Stimulated activated CD8-positive, alpha-beta memory T cell treated with anti-CD3 and anti-CD28 coated beads, Interleukin-7, amount 100 ng/mL, for 4 hours (primary cell): ENCODE measurements at regions not wholly inside any gene's neighbourhood (a gene's known extent, or its start where the extent isn't known, plus 50 kb on each side); places are given as distances from the start of the nearest gene placed in this dataset.
"Not testable (repeated sequence)": the region's sequence is repeated elsewhere in the genome, so short reads cannot be mapped to it uniquely, and the experiment has no call there.

Experiments
- DNase-seq, 2 donors: peaks; one replicate each; pipeline ENCODE4 v3.0.0-alpha.2; 2020; ENCODE audit warnings: low read depth in 2 of 2

- no peak for DNase-seq
Measured at GRCh38 chr10:81108516-81109199, 571.0 kb downstream of the SH2D4B start.

DNA sequence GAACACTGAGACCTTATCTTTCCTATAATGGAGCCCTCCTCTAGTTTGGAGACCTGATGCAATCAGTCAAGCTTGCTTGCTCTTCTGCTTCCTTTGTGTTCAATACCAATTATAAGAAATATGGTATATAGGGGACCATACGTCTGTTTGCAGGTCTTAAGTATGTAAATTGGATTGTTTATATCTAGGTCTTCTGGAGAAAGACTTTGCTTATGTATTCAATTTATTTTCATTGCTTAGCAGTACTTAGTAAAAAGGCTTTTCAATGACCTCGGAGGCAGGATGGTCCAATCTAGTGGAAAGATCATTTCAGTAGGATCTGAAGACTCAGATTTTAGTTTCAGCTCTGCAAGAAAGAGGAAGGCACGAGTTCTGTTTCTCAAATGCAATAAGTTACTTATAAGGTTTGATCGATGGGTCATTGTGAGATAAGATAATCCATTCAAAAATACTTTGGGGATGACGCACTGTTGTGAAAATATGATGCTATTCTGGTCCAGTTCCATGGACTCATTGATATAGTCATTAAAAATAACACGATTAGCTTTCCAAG, 571.6 kb downstream of the SH2D4B start:
- DNase-seq, result no peak

DNA sequence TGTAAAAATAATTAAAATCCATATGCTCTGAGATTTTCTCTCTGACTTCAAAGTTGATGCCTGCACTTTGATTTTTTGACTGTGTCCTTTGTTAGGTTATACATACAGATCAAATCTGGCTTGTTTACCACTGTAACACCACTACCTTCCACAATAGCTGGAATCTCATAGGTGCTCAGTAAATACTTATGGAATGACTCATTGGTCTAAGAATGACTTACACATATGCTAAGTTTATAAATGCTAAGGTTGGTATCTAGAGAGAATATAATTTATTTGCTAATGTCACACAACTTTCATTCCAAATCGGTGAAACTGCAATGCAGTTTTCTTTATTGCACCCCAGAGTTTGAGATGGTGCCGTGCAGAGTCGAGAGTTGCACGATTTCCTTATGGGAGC, 578.5 kb downstream of the SH2D4B start:
- DNase-seq, result no peak

- no peak for DNase-seq
Measured at GRCh38 chr10:81116990-81117389, 579.3 kb downstream of the SH2D4B start.

- DNase-seq, result no peak
Measured at GRCh38 chr10:81127931-81128330, 590.2 kb downstream of the SH2D4B start.

- DNase-seq, result no peak
Measured at GRCh38 chr10:81130014-81130413, 592.3 kb downstream of the SH2D4B start.

DNA sequence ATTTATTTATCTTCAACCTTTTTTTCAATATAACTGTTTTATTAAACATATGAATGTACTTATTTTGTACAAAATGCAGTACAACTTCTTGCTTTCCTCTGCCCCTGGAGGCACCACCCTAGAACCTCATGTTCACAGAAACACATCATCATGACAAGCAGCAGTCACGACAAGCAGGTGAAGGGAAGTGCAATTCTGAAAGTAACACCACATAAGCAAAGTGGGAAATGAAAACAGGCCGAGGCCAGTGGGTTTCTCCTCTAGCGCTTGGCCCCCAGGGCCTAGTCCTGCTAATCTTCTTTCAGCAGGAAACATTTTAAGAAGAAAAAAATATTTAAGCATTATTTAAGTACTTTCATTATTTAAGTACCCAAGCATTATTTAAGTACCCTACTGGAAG, 598.1 kb downstream of the SH2D4B start:
- no peak for DNase-seq

DNA sequence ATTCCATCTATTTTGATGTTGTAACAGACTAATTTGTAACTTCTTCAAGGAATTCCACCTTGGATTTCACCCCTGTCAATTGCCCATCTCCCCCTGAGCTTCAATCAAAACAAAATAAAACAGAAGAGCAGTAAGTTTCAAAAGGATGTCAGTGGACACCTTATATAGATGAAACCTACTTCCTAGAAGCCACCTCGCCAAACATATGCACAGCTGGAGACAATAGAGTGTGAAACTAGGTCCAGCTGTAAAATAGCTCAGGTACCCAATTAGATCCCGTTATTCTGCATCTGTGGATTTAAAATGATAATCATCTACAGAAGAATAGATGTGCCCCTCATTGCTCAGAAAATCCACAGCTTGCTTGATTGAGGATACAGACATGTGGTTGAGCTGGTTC, 598.6 kb downstream of the SH2D4B start:
- no peak for DNase-seq

DNA sequence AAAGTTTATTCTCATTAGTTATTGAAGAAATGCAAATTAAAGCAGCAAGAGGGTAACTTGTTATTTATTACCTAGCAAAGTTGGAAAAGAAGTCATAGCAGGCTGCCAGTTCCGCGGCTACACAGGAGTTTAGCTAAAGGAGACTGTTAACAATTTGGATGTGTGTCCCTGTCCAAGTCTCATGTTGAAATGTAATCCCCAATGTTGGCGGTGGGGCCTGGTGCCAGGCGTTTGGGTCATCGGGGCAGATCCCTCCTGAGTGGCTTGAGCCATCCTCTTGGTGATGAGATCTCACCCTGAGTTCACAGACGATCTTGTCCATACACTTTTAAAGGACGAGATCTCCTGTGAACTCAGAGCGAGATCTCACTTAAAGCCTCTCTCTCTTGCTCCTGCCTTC, 608.3 kb downstream of the SH2D4B start:
- no peak for DNase-seq

DNA sequence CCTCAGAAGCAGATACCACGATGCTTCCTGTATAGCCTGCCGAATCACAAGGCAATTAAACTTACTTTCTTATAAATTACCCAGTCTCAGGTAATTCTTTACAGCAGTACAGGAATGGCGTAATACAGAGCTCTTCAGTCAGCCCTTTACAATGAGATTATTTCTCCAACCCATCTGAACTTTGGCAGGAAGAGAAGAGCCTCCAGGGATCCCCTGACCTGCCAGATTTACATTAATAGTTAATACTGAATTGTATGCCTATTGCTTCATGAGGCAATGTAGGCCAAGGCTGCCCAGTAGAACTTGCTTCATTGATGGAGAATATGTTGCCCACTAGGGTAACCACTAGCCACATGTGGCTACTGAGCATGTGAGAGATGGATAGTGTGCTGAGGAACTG, 608.7 kb downstream of the SH2D4B start:
- no peak for DNase-seq

DNA sequence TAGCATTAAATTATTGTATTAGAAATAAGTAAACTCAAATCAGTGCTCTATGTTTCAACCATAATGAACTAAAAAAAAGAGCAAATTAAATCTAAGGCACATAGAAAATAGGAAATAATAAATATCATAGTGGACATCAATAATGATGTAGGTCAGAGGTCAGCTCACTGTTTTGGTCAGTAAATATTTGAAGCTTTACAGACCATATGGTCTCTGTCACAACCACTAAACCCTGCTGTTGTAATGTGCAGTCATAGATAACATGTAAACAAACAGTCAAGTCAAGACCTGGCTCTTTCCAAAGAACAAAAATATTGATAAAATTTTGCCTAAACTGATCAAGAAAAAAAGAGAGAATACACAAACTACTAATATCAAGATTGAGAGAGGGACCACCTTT, 615.0 kb downstream of the SH2D4B start:
- DNase-seq, result no peak

DNA sequence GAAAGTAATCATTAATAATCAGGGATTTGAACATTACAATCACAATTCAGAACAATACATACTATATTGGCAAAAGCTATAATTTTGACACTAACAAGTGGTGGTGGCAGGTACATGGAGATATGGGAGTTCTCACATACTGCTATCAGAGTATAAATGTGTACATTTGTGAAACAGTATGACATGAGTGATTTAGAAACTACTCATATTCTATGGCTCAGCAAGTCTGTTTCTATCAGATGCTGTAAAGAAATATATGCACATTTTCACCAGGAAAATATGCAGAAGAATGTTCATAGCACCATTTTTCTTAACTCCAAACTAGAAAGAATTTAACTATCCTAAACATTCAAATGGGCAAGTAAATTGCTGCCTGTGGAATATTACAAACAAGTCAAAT, 620.0 kb downstream of the SH2D4B start:
- no peak for DNase-seq

DNA sequence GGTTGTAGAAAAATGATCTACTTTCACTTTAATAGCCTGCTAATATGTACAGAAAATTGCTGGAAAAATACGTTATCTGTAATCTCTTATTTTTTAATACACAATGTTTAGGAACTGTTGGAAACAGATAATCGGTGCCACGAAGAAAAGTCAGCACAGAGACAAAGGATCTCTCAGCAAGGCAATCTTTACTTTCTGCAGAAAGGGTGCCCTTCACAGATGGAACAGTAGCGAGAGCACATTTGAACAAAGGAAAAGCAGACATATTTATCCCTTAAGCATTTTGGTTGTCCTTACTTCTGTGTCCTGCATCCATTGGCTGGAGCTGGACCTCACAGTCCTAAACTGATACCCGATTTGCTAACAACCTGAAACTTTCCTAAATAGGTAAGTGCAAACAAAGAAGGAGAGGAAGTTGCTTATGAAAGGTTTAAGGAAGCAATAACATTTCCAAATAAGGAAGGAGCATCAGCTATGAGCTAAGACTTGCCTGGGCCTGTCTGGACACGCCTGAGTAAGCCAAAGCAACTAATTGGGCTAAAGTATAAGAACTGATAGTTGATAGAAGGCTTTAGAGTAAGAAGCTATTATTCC, 640.0 kb downstream of the SH2D4B start:
- DNase-seq, result no peak

DNA sequence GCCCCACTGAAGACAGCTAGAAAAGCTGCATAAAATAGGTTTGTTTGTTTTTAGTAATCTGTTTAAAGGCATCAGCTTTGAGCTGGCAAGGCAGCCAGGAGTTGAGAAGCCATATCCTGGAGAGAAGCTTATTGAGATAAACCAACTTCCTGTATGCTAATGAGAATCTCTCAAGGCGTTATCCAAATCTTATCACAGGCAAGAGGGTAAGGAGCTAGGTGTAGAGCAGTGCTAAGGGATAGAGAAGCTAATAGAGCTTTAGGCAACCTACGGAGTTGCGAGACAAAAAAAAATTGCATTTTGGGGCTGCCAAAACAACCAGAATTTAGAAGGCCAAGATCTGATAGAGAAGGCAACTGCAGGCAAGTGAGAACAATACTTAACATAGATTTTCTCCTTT, 641.6 kb downstream of the SH2D4B start:
- no peak for DNase-seq

DNA sequence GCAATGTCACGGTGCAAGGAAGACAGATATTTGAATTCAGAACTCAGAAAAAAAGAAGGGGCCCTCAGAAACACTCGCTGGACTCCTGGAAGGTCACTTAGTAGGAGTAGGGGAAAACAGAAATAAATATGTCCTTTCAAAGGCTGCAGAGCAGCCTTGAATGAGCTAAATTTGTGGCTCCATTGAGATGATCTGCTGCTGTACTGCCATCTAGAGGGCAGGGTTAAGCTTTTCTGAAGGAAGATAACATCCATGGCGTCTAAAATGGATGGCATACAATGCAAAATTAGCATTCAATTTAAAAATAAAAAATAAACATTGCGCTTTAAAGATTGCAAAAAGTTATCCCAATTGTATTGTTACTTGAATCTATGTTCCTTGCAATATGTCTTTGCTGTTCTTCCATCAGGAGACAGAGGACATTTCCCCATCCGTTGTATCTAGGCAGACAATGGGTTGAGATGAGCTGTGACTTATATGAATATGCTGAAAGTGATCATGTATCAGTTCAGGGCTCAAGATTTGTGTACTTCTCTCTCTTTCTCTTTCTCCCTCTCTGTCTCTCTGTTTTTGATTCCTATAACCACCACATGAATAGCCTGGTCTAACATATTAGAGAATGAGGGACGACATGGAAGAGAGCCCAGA, 642.2 kb downstream of the SH2D4B start:
- DNase-seq, result no peak

DNA sequence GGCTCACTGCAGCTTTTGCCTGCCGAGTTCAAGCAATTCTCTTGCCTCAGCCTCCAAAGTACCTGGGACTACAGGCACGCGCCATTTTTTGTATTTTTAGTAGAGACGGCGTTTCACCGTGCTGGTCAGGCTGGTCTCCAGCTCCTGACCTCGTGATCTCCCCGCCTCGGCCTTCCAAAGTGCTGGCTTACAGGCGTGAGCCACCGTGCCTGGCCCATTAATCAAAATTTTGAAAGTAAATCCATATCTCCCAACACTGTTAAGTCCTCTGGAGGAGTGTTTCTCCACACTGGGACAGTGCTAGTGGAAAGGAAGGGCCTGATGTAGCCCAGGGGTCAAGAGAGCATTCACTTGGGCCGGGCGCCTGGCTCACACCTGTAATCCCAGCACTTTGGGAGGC, 644.6 kb downstream of the SH2D4B start:
- no peak for DNase-seq

GRCh38 chr10:81192221-81192788, 654.6 kb downstream of the SH2D4B start:
- no peak for DNase-seq

- DNase-seq, result no peak
Measured at GRCh38 chr10:81200801-81201200, 663.1 kb downstream of the SH2D4B start.

GRCh38 chr10:81207359-81207758, 667.6 kb upstream of the NRG3 start:
- not testable (repeated sequence) for DNase-seq

DNA sequence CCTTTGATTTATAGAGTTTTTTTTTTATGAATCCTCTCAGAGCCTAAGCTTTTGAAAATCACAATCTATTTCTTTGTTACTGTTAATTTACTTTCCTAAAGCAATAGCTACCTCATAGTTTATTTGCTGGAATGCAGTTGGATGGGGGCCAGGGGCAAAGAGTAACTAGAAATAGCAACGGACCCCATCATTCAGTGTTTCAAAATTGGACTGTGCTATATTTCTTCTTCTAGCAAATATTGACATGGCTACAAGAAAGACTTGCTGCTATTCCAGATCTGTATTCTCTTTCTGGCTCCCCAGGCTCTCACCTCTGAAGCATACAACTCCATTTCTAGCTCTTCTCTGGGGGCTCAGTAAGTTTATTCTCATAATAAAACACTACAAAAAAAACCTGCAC, 661.6 kb upstream of the NRG3 start:
- no peak for DNase-seq

DNA sequence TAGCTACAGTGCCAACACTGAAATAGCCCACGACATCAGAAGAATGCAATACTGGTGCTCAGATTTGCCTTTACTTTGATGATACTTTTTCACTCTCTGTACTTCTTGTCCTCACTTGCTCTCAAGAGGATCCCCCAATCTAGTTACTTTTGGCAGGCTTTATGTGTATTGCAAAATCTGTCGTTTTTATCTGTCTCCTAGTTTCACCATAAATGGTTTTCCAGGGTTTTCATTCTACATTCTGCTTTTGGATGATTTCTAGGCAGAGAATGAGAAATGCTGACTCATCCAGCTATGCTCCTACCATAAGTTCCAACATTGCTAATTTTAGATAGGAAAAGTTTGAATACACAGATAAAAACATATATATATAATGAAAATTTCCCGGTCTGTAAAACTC, 659.5 kb upstream of the NRG3 start:
- DNase-seq, result no peak

DNA sequence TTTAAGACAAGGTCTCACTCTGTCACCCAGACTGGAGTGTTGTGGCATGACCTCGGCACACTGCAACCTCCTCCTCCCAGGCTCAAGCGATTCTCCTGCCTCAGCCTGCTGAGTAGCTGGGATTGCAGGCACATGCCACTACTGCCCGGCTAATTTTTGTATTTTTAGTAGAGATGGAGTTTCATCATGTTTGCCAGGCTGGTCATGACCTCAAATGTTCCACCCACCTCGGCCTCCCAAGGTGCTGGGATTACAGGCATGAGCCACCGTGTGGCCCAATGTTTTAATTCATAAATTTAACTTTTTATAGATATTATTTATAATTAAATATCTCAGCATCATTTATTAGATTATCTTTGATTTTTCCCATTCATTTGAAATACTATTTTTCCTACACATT, 658.0 kb upstream of the NRG3 start:
- no peak for DNase-seq

GRCh38 chr10:81218307-81218706, 656.7 kb upstream of the NRG3 start:
- no peak for DNase-seq
